Ureter (tissue), 1 donor: ENCODE measurements at regions not wholly inside any gene's neighbourhood (a gene's known extent, or its start where the extent isn't known, plus 50 kb on each side); places are given as distances from the start of the nearest gene placed in this dataset.

ENCODE experiments used
- DNase-seq: peaks from one replicate; pipeline ENCODE4 v3.0.0-alpha.2; 2020; ENCODE audit warnings: low spot score
- donor health status: DM: yes; HTN: yes; CAD: no.

GRCh38 chr13:76091076-76091475 is 454.9 kb downstream of the LMO7 start:
- DNase-seq, result no peak

GRCh38 chr13:76086729-76087128 is 450.6 kb downstream of the LMO7 start:
- DNase-seq, result no peak

DNA sequence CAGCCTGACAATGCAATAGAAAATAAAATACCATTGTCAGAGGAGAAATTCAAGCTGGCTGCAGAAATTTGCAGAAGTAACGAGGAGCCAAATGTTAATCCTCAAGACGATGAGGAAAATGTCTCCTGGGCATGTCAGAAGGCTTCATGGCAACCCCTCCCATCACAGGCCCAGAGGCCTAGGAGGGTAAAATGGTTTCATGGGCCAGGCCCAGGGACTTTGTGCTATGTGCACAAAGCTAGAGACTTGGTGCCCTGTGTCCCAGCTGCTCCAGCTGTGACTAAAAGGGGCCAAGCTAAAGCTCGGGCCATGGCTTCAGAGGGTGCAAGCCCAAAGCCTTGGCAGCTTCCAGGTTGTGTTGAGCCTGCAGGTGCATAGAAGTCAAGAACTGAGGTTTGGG is 431.7 kb downstream of the LMO7 start:
- DNase-seq, result no peak

GRCh38 chr13:76053181-76053580 is 417.1 kb downstream of the LMO7 start:
- no peak for DNase-seq

DNA sequence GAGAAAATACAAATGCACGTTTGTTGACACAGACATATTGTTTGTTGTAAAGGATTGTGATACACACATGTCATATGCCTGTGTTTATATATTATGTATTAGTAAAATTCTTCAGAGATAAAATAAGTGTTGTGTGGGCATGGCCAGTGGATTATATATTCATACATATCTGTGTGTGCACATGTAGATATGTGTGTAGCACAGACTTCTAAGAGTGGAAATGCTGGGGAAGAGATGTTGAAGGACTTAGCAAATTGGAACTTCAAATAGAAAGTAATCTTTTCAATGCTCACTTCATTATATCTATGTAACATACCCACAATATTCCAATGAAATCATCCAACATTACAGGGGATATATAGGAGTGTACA is 413.2 kb downstream of the LMO7 start:
- DNase-seq, result no peak

DNA sequence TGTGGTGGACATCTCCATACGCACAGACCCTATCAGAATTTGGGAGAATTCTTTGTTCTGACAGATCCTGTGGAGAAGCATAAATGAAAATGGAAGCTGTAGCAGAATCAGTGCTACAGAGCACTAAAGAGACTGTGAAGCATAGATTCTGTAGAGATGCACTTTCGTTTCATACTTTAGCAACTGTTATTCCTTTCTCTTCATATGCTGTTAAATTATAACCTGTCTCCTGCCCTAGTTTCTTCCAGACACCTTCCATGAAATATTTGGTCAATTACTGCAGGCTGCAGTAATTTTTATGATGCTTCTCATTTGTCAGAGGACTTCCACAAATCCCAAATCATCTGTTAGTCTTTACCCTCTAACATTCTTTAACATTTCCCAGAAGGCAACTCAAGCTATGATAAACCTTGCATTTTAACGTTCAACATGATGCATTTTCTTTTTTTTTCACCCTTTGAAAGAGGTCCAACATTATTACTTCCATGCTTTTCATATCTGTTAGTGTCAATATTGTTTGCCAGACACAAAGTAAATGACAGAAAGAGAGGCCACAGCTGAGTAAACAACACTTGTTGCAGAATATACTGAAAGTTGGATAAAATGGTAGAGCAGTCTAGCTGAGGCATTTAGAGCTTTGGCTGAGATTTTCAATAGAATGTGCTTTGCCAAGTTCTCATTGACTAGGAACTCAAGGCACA is 412.7 kb downstream of the LMO7 start:
- no peak for DNase-seq

DNA sequence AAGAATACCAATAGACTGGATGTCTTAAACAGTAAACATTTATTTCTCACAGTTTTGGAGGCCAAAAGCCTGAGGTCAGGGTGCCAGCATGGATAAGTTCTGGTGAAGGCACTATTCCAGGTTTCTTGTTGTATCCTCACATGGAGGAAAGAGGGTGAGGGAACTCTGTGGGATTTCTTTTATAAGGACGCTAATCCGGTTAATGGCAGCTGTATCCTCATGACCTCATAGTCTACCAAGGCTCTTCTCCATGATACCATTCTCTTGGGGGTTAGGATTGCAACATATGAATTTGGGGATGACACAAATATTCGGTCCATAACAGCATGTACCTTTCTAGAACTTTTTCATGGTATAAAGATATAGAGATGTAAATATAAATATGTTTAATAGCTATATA is 412.0 kb downstream of the LMO7 start:
- no peak for DNase-seq

- no peak for DNase-seq
Measured at GRCh38 chr13:76043874-76044273, 407.7 kb downstream of the LMO7 start.

DNA sequence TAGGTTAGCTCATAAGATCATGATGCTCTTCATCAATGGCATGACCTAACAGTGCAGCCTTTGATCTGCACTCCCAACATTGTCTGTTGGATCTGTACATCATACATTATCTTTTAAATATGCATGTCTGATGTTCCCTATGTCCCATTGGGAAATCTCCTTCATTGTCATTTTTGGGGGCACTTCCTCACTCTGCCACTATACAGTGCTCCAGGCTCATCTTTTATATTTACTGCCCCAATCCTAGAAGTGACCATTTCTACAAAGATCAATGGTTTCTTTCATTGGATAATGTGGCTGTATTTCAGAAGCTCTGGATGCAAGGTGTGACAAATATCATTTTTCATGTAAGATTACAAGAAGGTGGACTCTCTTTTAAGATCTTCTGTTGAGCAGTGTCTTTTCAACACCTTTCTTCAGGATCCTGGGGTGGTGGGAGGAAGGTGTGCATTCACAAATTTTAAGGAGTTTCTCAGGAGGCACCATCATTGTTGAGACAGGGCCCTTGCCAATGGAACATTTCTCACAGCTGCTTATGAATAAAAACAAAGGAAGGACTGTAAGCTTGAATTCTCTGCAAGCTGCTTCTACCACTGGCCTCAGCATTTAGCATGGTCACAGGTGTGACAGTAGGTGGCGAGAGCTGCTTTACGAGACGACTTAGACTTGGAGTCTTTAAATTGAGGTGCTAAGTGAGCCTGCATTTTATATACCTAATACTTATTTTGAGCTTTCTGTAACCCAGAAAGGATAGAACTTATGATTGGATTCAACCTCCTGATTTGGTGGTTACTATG is 403.0 kb downstream of the LMO7 start:
- DNase-seq, result no peak

DNA sequence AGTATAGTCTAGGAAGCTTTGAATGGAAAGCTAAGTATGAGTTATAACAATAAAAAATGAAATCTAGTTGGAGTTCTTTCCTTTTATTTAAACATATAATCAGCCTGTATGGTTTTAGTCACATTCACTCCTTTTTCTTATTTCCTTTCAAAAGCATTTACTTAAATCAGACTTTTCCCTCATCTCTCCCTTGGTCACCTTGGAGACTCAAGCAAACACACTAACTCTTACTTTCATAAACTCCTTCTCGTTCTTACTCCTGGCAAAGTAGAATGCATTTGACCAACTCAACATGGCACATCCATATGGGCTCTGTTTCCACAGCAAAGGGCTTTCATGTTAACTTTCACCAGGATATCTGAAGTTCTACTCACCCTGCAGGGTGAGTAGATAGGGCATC is 400.0 kb downstream of the LMO7 start:
- no peak for DNase-seq

DNA sequence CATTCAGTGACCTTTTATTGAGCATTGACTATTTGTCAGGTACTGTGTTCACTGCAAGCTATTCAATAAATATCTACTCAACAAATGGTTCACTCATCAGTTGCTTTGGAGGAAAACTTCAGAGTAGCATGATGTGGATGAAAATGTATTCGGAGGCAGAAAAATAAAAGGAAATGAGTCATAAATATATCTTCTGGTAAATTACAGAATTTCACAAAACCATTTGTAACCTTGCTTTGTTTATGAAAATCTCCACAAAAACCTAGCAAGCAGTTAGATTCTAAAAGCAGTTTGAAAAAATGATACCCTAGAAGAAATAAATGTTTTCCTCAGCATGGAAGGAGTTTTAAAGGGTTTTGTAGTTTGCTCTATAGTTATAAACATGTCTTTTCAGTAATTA is 399.6 kb downstream of the LMO7 start:
- no peak for DNase-seq

GRCh38 chr13:76029706-76030105 is 393.6 kb downstream of the LMO7 start:
- no peak for DNase-seq

GRCh38 chr13:76029088-76029487 is 393.0 kb downstream of the LMO7 start:
- DNase-seq, result no peak

DNA sequence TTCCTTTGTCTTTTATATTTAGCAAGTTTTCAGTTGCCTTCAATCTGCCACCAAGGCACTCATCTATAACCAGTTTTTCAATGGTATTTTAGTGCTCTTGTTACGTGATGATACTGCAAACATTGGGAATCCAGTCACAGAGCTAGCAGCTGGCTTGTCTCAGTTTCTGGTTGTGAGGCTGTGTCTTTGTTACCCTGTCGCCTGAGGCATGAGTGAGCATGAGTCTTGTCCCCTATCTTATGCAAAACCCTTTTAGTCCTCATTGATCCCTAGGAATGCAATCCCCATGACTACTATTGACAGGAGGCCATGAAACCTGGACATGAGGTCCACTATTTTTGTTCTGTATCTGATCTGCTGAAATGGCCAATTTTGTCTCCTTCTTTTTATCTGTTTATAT is 391.0 kb downstream of the LMO7 start:
- no peak for DNase-seq

GRCh38 chr13:76025392-76025791 is 389.3 kb downstream of the LMO7 start:
- no peak for DNase-seq

GRCh38 chr13:76024151-76024550 is 388.0 kb downstream of the LMO7 start:
- no peak for DNase-seq

- DNase-seq, result no peak
Measured at GRCh38 chr13:76023652-76024051, 387.5 kb downstream of the LMO7 start.

DNA sequence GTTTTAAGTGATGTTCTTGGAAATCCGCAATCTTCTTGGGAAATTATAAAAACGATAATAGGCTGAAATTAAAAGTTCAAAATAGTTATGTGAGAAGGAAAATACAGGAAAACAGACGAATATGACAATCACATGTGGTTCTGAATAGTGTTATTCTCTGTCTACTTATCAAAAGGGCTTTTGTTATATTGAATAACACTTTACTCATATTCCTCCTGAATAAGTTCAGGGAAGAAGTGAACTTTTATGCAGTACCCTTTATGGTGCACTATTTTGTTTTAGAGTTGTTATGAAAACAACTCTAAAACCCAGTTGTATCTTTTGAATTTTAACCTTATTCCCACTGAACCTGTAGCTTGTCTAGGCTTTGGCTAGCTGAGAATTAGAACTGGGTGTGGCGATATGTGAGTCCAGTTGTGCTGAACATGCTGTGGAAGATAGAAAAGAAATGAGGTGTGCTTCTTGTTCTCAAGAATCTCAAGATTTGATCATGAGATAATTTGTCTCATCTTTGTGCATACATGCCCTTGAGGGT is 384.4 kb downstream of the LMO7 start:
- DNase-seq, result no peak

DNA sequence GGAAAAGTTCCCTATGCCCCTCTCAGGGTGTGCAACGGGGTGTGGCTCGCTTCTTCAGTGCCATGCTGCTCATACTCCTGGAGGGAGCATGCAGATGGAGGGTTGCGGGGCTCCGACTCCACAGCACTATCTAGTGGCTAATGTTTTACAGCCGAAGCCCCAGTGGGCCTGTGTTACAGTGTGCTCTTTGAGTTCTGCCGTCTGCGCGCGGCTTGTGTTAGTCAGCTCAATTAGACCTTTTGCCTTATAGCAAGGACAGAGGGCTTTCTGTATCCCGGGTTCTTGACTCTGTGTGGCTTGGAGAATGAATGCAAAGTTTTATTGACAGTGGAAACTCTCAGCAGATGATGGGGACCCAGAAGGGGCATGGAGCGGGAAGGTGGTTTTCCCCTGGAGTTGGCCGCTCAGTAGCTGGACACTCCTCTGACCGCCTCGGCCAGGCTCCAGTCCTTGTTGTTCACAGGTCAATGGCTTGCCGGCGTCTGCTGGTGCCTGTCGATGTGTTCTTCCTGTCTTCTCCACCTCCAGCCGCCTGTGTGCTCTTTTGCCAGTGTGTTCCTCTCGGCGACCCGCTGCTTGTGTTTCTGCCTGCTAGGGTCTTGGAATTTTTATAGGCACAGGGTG is 383.4 kb downstream of the LMO7 start:
- DNase-seq, result no peak

- no peak for DNase-seq
Measured at GRCh38 chr13:76017861-76018556, 381.9 kb downstream of the LMO7 start.

GRCh38 chr13:76016799-76017400 is 380.8 kb downstream of the LMO7 start:
- no peak for DNase-seq
